ENCODE measurements at regions not wholly inside any gene's neighbourhood (a gene's known extent, or its start where the extent isn't known, plus 50 kb on each side); places are given as distances from the start of the nearest gene placed in this dataset.

DNA sequence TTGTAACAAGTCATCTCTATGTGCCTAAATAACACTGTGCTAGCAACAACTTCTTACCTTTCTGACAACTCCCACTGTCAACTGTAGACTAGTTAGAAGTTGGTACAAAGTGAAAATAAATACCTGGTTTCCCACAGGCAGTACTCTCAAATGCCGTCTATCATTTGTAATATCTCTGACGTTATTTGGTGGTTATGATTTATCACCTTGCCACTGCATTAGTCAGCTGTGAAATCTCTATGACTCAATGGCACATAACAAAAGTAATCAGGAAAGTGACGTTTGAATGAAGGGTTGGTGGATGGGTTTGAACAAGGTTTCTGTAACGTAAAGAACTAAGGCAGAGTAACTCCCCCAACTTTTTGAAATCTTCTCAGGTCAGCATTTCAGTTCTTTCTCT, 592.3 kb downstream of the MAT2B start:
- Histone ChIP-seq H3K27ac (no peak overlapping the region), H3K36me3 (no peaks in the 10 kb centered on the region), H3K27me3 (no peaks in the 10 kb centered on the region), H3K9me3 (no peaks in the 10 kb centered on the region), H3K4me3 (no peak overlapping the region), H3K4me1 (no peaks in the 10 kb centered on the region)
- ATAC-seq (no peak), DNase-seq (no peak)
- intact Hi-C loops (cut with DNase I) = no loop called here
- TF ChIP-seq, protein P1, sequence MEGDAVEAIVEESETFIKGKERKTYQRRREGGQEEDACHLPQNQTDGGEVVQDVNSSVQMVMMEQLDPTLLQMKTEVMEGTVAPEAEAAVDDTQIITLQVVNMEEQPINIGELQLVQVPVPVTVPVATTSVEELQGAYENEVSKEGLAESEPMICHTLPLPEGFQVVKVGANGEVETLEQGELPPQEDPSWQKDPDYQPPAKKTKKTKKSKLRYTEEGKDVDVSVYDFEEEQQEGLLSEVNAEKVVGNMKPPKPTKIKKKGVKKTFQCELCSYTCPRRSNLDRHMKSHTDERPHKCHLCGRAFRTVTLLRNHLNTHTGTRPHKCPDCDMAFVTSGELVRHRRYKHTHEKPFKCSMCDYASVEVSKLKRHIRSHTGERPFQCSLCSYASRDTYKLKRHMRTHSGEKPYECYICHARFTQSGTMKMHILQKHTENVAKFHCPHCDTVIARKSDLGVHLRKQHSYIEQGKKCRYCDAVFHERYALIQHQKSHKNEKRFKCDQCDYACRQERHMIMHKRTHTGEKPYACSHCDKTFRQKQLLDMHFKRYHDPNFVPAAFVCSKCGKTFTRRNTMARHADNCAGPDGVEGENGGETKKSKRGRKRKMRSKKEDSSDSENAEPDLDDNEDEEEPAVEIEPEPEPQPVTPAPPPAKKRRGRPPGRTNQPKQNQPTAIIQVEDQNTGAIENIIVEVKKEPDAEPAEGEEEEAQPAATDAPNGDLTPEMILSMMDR (IDR thresholded peaks at IDR 0.05) = no peak

DNA sequence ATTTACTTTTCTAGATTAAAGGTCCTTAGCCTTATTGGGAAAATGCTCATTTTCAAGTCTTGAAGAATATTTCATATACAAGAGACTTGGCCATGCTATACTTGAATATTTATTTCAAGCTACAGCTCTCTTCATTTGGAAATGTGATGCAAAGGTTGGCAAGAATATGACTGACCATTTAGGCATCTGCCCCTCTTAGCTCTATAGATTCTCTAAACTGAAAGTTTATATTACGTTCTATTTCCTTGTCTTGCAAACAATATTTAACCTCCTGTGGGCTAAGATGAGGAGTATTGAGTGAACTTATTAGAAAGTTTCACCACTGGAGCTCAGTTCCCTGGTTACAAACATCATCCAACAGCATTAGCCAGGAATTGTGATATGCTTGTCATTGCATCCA, 593.1 kb downstream of the MAT2B start:
- H3K4me3 ChIP-seq = no peak overlapping the region
- no peaks in the 10 kb centered on the region for H3K4me1 ChIP-seq
- DNase-seq = no peak
- no peak for ATAC-seq
- intact Hi-C loops (cut with DNase I) = no loop called here
- TF ChIP-seq, protein P1 (IDR thresholded peaks at IDR 0.05) = no peak
- no peaks in the 10 kb centered on the region for H3K36me3 ChIP-seq
- H3K27ac ChIP-seq = no peak overlapping the region
- no peaks in the 10 kb centered on the region for H3K27me3 ChIP-seq
- H3K9me3 ChIP-seq = no peaks in the 10 kb centered on the region

DNA sequence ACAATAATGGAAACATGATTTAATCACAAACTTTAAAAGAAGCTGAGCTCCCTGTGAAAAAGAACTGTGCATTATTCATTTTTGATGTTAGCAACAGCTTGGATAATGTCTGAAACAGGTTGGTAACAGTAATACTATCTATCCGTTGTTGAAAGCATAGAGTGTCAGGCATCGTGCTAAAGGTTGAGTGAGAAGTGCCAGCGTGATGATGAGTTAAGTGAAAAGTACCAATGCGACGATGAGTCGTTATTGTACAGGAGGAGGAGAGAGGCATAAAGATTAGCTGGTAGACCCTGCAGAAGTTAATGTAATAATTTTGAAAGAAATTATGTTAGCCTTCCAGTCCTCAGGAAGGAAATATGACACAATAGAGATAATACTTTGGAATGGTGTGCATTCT, 593.6 kb downstream of the MAT2B start:
- intact Hi-C loops (cut with DNase I) = no loop called here
- H3K27me3 ChIP-seq = no peaks in the 10 kb centered on the region
- H3K27ac ChIP-seq = no peak overlapping the region
- TF ChIP-seq, protein P1 (IDR thresholded peaks at IDR 0.05) = no peak
- no peaks in the 10 kb centered on the region for H3K4me1 ChIP-seq
- DNase-seq (no peak), ATAC-seq (no peak)
- no peak overlapping the region for H3K4me3 ChIP-seq
- no peaks in the 10 kb centered on the region for H3K9me3 ChIP-seq
- H3K36me3 ChIP-seq = no peaks in the 10 kb centered on the region

GRCh38 chr5:164115420-164115819, 610.0 kb downstream of the MAT2B start:
- no peaks in the 10 kb centered on the region for H3K9me3 ChIP-seq
- intact Hi-C loops (cut with DNase I) = no loop called here

GRCh38 chr5:164119806-164120447, 614.5 kb downstream of the MAT2B start:
- Histone ChIP-seq H3K9me3 (no peaks in the 10 kb centered on the region), H3K27me3 (no peaks in the 10 kb centered on the region), H3K36me3 (no peaks in the 10 kb centered on the region), H3K27ac (no peak overlapping the region), H3K4me3 (no peak overlapping the region), H3K4me1 (no peaks in the 10 kb centered on the region)
- intact Hi-C loops (cut with DNase I) = no loop called here
- DNase-seq (no peak), ATAC-seq (no peak)
- TF ChIP-seq, protein P1 (IDR thresholded peaks at IDR 0.05) = no peak

More at GRCh38 chr5:164115420-164115819, 610.0 kb downstream of the MAT2B start:
- Histone ChIP-seq H3K27ac (no peak overlapping the region), H3K27me3 (no peaks in the 10 kb centered on the region), H3K36me3 (no peaks in the 10 kb centered on the region), H3K4me1 (no peaks in the 10 kb centered on the region), H3K4me3 (no peak overlapping the region)
- TF ChIP-seq, protein P1 (IDR thresholded peaks at IDR 0.05) = no peak
- no peak for DNase-seq
- ATAC-seq = no peak

DNA sequence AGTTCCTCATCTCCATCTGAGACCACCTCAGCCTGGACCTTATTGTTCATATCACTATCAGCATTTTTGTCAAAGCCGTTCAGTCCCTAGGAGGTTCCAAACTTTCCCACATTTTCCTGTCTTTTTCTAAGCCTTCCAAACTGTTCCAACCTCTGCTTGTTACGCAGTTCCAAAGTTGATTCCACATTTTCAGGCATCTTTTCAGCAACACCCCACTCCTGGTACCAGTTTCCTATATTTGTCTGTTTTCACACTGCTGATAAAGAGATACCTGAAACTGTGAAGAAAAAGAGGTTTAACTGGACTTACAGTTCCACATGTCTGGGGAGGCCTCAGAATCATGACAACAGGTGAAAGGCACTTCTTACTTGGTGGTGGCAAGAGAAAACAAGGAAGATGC, 622.1 kb downstream of the MAT2B start:
- no peak for ATAC-seq
- intact Hi-C loops (cut with DNase I) = no loop called here
- TF ChIP-seq, protein P1 (IDR thresholded peaks at IDR 0.05) = no peak

More for the DNA sequence above, 622.1 kb downstream of the MAT2B start:
- H3K4me1 ChIP-seq = no peaks in the 10 kb centered on the region
- no peaks in the 10 kb centered on the region for H3K36me3 ChIP-seq
- DNase-seq = no peak
- H3K27ac ChIP-seq = no peak overlapping the region
- H3K27me3 ChIP-seq = no peaks in the 10 kb centered on the region
- H3K9me3 ChIP-seq = no peaks in the 10 kb centered on the region
- no peak overlapping the region for H3K4me3 ChIP-seq

All from upper lobe of right lung (tissue), 1 donor.